Gastrocnemius medialis (tissue), 4 donors: ENCODE measurements at regions not wholly inside any gene's neighbourhood (a gene's known extent, or its start where the extent isn't known, plus 50 kb on each side); places are given as distances from the start of the nearest gene placed in this dataset.

Experiments
- CTCF ChIP-seq, 5 experiments: fragments of 450-650 bp in 3 of 5; fragments of 200-600 bp in 2 of 5; sonication (generic) in 2 of 5; IDR thresholded peaks in 4 of 5; conservative IDR thresholded peaks in 1 of 5; 1 replicate in 4 of 5; 2 replicates in 1 of 5; pipeline ENCODE4 v1.5.1; 2016 to 2019; ENCODE audit warnings: antibody characterized with exemption in 5 of 5, mild to moderate bottlenecking in 3 of 5, moderate library complexity in 3 of 5
- POLR2A ChIP-seq, 2 donors: fragments of 450-650 bp; IDR thresholded peaks; one replicate each; pipeline ENCODE4 v1.6.1; 2017; ENCODE audit warnings: antibody characterized with exemption in 2 of 2, mild to moderate bottlenecking in 2 of 2, moderate library complexity in 2 of 2

- TF ChIP-seq CTCF (IDR thresholded peaks at IDR 0.05 in 4 of 5, conservative IDR thresholded peaks at IDR 0.05 in 1 of 5) (no peak), POLR2A (IDR thresholded peaks at IDR 0.05) (no peak)
Measured at GRCh38 chr5:24816206-24816605, 171.4 kb upstream of the CDH10 start.
